ENCODE measurements at regions not wholly inside any gene's neighbourhood (a gene's known extent, or its start where the extent isn't known, plus 50 kb on each side); places are given as distances from the start of the nearest gene placed in this dataset.

- H4K8ac ChIP-seq (ENCODE audit: low read depth, low read length) = no peak overlapping the region
- no CpG with 5 or more reads among the region's 2 CpGs for WGBS (ENCODE audit: extremely low coverage, insufficient coverage, low lambda C conversion rate)
Observed at GRCh38 chr4:58766763-58767162, 1656.6 kb upstream of the IGFBP7 start.

GRCh38 chr4:58761563-58761962 lies 1651.4 kb upstream of the IGFBP7 start:
- H3K27ac ChIP-seq (ENCODE audit: low read depth, low read length) = no peak overlapping the region
- no peak overlapping the region for H3K4me2 ChIP-seq (ENCODE audit: low read length)
- no peaks in the 10 kb centered on the region for H3K4me1 ChIP-seq (ENCODE audit: control insufficient read depth, low read depth, low read length)
- no peak overlapping the region for H2BK5ac ChIP-seq (ENCODE audit: low read length)
- H3K9ac ChIP-seq (ENCODE audit: low read length) = no peak overlapping the region
- H3K4ac ChIP-seq (ENCODE audit: low read depth, low read length) = no peak overlapping the region
- H2BK15ac ChIP-seq (replicated peaks; ENCODE audit: low read depth) = no peak overlapping the region
- no peaks in the 10 kb centered on the region for H3K79me2 ChIP-seq (ENCODE audit: control insufficient read depth, insufficient read depth, low read length)
- H4K8ac ChIP-seq (ENCODE audit: low read depth, low read length) = no peak overlapping the region
- H3K18ac ChIP-seq (ENCODE audit: low read length) = no peak overlapping the region
- no peaks in the 10 kb centered on the region for H3K27me3 ChIP-seq (ENCODE audit: insufficient read depth, low read length, poor library complexity)
- DNase-seq = no peak
- no peak overlapping the region for H4K5ac ChIP-seq (ENCODE audit: low read length)
- no peak overlapping the region for H3K56ac ChIP-seq (ENCODE audit: low read length)
- H2AK5ac ChIP-seq (ENCODE audit: low read length) = no peak overlapping the region
- H2BK120ac ChIP-seq (ENCODE audit: low read depth, low read length) = no peak overlapping the region
- H3K23ac ChIP-seq (ENCODE audit: low read length) = no peak overlapping the region
- H3K4me3 ChIP-seq (ENCODE audit: low read length) = no peak overlapping the region
- H3K36me3 ChIP-seq (ENCODE audit: control insufficient read depth, insufficient read depth, low read length) = no peaks in the 10 kb centered on the region
- no peaks in the 10 kb centered on the region for H3K79me1 ChIP-seq (ENCODE audit: low read length)
- WGBS (ENCODE audit: extremely low coverage, insufficient coverage, low lambda C conversion rate) = no CpG with 5 or more reads among the region's 2 CpGs

More at GRCh38 chr4:58766763-58767162, 1656.6 kb upstream of the IGFBP7 start:
- H4K5ac ChIP-seq (ENCODE audit: low read length) = no peak overlapping the region
- no peaks in the 10 kb centered on the region for H3K4me1 ChIP-seq (ENCODE audit: control insufficient read depth, low read depth, low read length)
- H3K4ac ChIP-seq (ENCODE audit: low read depth, low read length) = no peak overlapping the region
- H3K18ac ChIP-seq (ENCODE audit: low read length) = no peak overlapping the region
- H3K4me3 ChIP-seq (ENCODE audit: low read length) = no peak overlapping the region
- no peaks in the 10 kb centered on the region for H3K79me1 ChIP-seq (ENCODE audit: low read length)
- no peak overlapping the region for H3K23ac ChIP-seq (ENCODE audit: low read length)
- no peaks in the 10 kb centered on the region for H3K79me2 ChIP-seq (ENCODE audit: control insufficient read depth, insufficient read depth, low read length)
- no peak overlapping the region for H2BK15ac ChIP-seq (replicated peaks; ENCODE audit: low read depth)
- no peak overlapping the region for H3K27ac ChIP-seq (ENCODE audit: low read depth, low read length)
- H2BK5ac ChIP-seq (ENCODE audit: low read length) = no peak overlapping the region
- no peak overlapping the region for H3K4me2 ChIP-seq (ENCODE audit: low read length)
- no peak overlapping the region for H3K56ac ChIP-seq (ENCODE audit: low read length)
- no peak for DNase-seq
- H2AK5ac ChIP-seq (ENCODE audit: low read length) = no peak overlapping the region
- H2BK120ac ChIP-seq (ENCODE audit: low read depth, low read length) = no peak overlapping the region
- H3K27me3 ChIP-seq (ENCODE audit: insufficient read depth, low read length, poor library complexity) = no peaks in the 10 kb centered on the region
- H3K36me3 ChIP-seq (ENCODE audit: control insufficient read depth, insufficient read depth, low read length) = no peaks in the 10 kb centered on the region
- H3K9ac ChIP-seq (ENCODE audit: low read length) = no peak overlapping the region

- Histone ChIP-seq H3K36me3 (ENCODE audit: control insufficient read depth, insufficient read depth, low read length) (no peaks in the 10 kb centered on the region), H2BK5ac (ENCODE audit: low read length) (no peak overlapping the region), H3K9ac (ENCODE audit: low read length) (no peak overlapping the region), H3K4me2 (ENCODE audit: low read length) (no peak overlapping the region), H4K8ac (ENCODE audit: low read depth, low read length) (no peak overlapping the region), H2BK120ac (ENCODE audit: low read depth, low read length) (no peak overlapping the region), H3K27me3 (ENCODE audit: insufficient read depth, low read length, poor library complexity) (no peaks in the 10 kb centered on the region), H2AK5ac (ENCODE audit: low read length) (no peak overlapping the region), H3K79me1 (ENCODE audit: low read length) (no peaks in the 10 kb centered on the region), H2BK15ac (replicated peaks; ENCODE audit: low read depth) (no peak overlapping the region), H3K4me1 (ENCODE audit: control insufficient read depth, low read depth, low read length) (no peaks in the 10 kb centered on the region), H4K5ac (ENCODE audit: low read length) (no peak overlapping the region), H3K23ac (ENCODE audit: low read length) (no peak overlapping the region), H3K4me3 (ENCODE audit: low read length) (no peak overlapping the region), H3K27ac (ENCODE audit: low read depth, low read length) (no peak overlapping the region), H3K4ac (ENCODE audit: low read depth, low read length) (no peak overlapping the region), H3K79me2 (ENCODE audit: control insufficient read depth, insufficient read depth, low read length) (no peaks in the 10 kb centered on the region), H3K18ac (ENCODE audit: low read length) (no peak overlapping the region), H3K56ac (ENCODE audit: low read length) (no peak overlapping the region)
- no peak for DNase-seq
Observed at GRCh38 chr4:58760737-58761136, 1650.6 kb upstream of the IGFBP7 start.

GRCh38 chr4:58760100-58760499 lies 1649.9 kb upstream of the IGFBP7 start:
- H2BK5ac ChIP-seq (ENCODE audit: low read length) = no peak overlapping the region
- no peaks in the 10 kb centered on the region for H3K36me3 ChIP-seq (ENCODE audit: control insufficient read depth, insufficient read depth, low read length)
- DNase-seq = no peak
- H3K56ac ChIP-seq (ENCODE audit: low read length) = no peak overlapping the region
- no peak overlapping the region for H2AK5ac ChIP-seq (ENCODE audit: low read length)
- H3K27ac ChIP-seq (ENCODE audit: low read depth, low read length) = no peak overlapping the region
- no CpG with 5 or more reads among the region's 1 CpG for WGBS (ENCODE audit: extremely low coverage, insufficient coverage, low lambda C conversion rate)
- H3K18ac ChIP-seq (ENCODE audit: low read length) = no peak overlapping the region
- no peak overlapping the region for H2BK15ac ChIP-seq (replicated peaks; ENCODE audit: low read depth)
- H3K4me3 ChIP-seq (ENCODE audit: low read length) = no peak overlapping the region
- no peaks in the 10 kb centered on the region for H3K27me3 ChIP-seq (ENCODE audit: insufficient read depth, low read length, poor library complexity)
- no peak overlapping the region for H4K8ac ChIP-seq (ENCODE audit: low read depth, low read length)
- H3K4ac ChIP-seq (ENCODE audit: low read depth, low read length) = no peak overlapping the region
- no peaks in the 10 kb centered on the region for H3K4me1 ChIP-seq (ENCODE audit: control insufficient read depth, low read depth, low read length)
- H2BK120ac ChIP-seq (ENCODE audit: low read depth, low read length) = no peak overlapping the region
- H4K5ac ChIP-seq (ENCODE audit: low read length) = no peak overlapping the region
- no peaks in the 10 kb centered on the region for H3K79me2 ChIP-seq (ENCODE audit: control insufficient read depth, insufficient read depth, low read length)
- no peak overlapping the region for H3K23ac ChIP-seq (ENCODE audit: low read length)
- H3K9ac ChIP-seq (ENCODE audit: low read length) = no peak overlapping the region
- no peaks in the 10 kb centered on the region for H3K79me1 ChIP-seq (ENCODE audit: low read length)
- H3K4me2 ChIP-seq (ENCODE audit: low read length) = no peak overlapping the region

- Histone ChIP-seq H3K4ac (ENCODE audit: low read depth, low read length) (no peak overlapping the region), H3K4me2 (ENCODE audit: low read length) (no peak overlapping the region), H3K79me2 (ENCODE audit: control insufficient read depth, insufficient read depth, low read length) (no peaks in the 10 kb centered on the region), H3K79me1 (ENCODE audit: low read length) (no peaks in the 10 kb centered on the region), H3K56ac (ENCODE audit: low read length) (no peak overlapping the region), H3K27ac (ENCODE audit: low read depth, low read length) (no peak overlapping the region), H3K4me1 (ENCODE audit: control insufficient read depth, low read depth, low read length) (no peaks in the 10 kb centered on the region), H2BK120ac (ENCODE audit: low read depth, low read length) (no peak overlapping the region), H2BK15ac (replicated peaks; ENCODE audit: low read depth) (no peak overlapping the region), H4K8ac (ENCODE audit: low read depth, low read length) (no peak overlapping the region), H2BK5ac (ENCODE audit: low read length) (no peak overlapping the region), H3K4me3 (ENCODE audit: low read length) (no peak overlapping the region), H3K27me3 (ENCODE audit: insufficient read depth, low read length, poor library complexity) (no peaks in the 10 kb centered on the region), H3K9ac (ENCODE audit: low read length) (no peak overlapping the region), H3K18ac (ENCODE audit: low read length) (no peak overlapping the region), H3K23ac (ENCODE audit: low read length) (no peak overlapping the region), H3K36me3 (ENCODE audit: control insufficient read depth, insufficient read depth, low read length) (no peaks in the 10 kb centered on the region), H2AK5ac (ENCODE audit: low read length) (no peak overlapping the region), H4K5ac (ENCODE audit: low read length) (no peak overlapping the region)
- DNase-seq = no peak
- WGBS (ENCODE audit: extremely low coverage, insufficient coverage, low lambda C conversion rate) = no CpG with 5 or more reads among the region's 8 CpGs
Observed at GRCh38 chr4:58749206-58749605, 1639.0 kb upstream of the IGFBP7 start.

GRCh38 chr4:58740897-58741296 lies 1630.7 kb upstream of the IGFBP7 start:
- Histone ChIP-seq H4K5ac (ENCODE audit: low read length) (no peak overlapping the region), H3K23ac (ENCODE audit: low read length) (no peak overlapping the region), H3K79me2 (ENCODE audit: control insufficient read depth, insufficient read depth, low read length) (no peaks in the 10 kb centered on the region), H3K4ac (ENCODE audit: low read depth, low read length) (no peak overlapping the region), H2AK5ac (ENCODE audit: low read length) (no peak overlapping the region), H3K56ac (ENCODE audit: low read length) (no peak overlapping the region), H3K27me3 (ENCODE audit: insufficient read depth, low read length, poor library complexity) (no peaks in the 10 kb centered on the region), H4K8ac (ENCODE audit: low read depth, low read length) (no peak overlapping the region), H3K4me3 (ENCODE audit: low read length) (no peak overlapping the region), H3K18ac (ENCODE audit: low read length) (no peak overlapping the region), H2BK5ac (ENCODE audit: low read length) (no peak overlapping the region), H3K4me2 (ENCODE audit: low read length) (no peak overlapping the region), H3K79me1 (ENCODE audit: low read length) (no peaks in the 10 kb centered on the region), H3K4me1 (ENCODE audit: control insufficient read depth, low read depth, low read length) (no peaks in the 10 kb centered on the region), H3K36me3 (ENCODE audit: control insufficient read depth, insufficient read depth, low read length) (no peaks in the 10 kb centered on the region), H2BK120ac (ENCODE audit: low read depth, low read length) (no peak overlapping the region), H2BK15ac (replicated peaks; ENCODE audit: low read depth) (no peak overlapping the region), H3K9ac (ENCODE audit: low read length) (no peak overlapping the region), H3K27ac (ENCODE audit: low read depth, low read length) (no peak overlapping the region)
- DNase-seq = no peak

Measured in mesendoderm (in vitro differentiated cells).